Choroid plexus epithelial cell (primary cell): ENCODE measurements at regions not wholly inside any gene's neighbourhood (a gene's known extent, or its start where the extent isn't known, plus 50 kb on each side); places are given as distances from the start of the nearest gene placed in this dataset.

ENCODE experiments used
- DNase-seq: peaks from one replicate; pipeline ENCODE4 v3.0.0-alpha.2; 2010; ENCODE audit warnings: low read depth
- H3K4me3 ChIP-seq: 2 replicates; pipeline ENCODE4 v1.5.1; 2011; ENCODE audit warnings: low read depth, mild to moderate bottlenecking, control low read depth, low read length, moderate library complexity
- CTCF ChIP-seq: conservative IDR thresholded peaks from 2 replicates; pipeline ENCODE4 v1.5.1; 2011; ENCODE audit warnings: low read depth, mild to moderate bottlenecking, control low read depth, inconsistent platforms, low read length, moderate library complexity

DNA sequence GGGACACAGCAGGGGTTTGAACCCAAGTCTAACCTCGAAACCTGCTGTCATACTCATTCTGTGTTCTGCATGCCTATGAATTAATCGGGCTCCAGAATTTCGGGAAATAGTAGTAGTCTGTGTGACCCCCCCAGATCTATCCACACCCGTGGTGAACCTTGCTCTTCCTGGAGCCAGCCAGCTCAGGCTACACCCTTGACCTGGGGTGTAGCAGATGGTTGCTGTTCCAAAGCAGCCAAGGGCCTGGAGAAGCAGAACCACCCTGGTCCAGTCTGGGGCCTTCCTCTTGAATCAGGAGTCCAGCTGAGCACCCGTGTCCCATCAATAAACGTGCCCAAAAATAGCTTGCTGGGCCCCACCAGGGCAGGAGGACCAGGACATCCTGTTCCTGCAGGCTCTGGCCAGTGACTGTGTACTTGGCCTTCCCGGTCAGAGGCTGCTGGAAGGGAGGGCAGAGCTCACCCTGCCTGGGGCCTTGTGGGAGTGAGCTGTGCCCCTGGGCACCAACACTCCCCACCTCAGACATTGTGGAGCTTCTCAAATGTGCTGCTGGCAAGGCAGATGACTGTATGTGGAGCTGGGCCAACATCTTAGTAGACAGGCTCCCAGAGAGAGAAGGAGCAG lies 101.2 kb upstream of the ZNF716 start:
- no peak for TF ChIP-seq CTCF
- no peak overlapping the region for H3K4me3 ChIP-seq
- no peak for DNase-seq

- DNase-seq, result no peak
- no peak for TF ChIP-seq CTCF
- no peak overlapping the region for H3K4me3 ChIP-seq
These were observed 95.8 kb upstream of the ZNF716 start for GRCh38 chr7:57354195-57354594.

DNA sequence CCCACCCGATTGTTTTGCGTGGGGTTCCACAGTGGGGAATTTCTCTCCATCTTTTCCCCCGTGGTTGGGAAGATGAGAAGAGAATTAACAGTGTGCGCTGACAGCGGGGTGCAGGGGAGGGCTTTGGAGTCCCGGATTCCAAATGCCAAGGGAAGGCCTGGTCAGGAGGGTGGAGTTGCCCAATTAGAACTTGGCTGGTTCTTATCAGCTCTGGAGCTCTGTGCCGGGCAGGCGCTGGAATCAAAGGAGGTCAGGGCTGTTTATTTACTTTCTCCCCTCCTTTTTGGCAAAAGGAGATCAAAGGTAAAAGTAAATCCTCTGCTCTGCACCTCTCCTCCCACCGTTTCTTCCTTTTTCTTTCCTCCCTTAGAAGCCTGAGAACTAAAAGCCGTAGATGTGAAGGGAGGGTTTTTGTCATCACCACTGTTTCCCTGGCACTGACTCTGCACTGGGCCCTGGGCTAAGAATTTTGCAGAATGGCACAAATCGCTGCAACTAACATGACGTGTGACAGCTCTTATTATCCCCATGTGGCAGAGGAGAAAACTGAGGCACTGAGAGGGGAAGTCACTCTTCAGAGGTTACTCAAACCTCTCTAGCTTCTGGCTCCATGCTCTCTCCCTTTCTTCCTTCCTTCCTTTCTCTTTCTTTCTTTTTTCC lies 95.2 kb upstream of the ZNF716 start:
- H3K4me3 ChIP-seq, result no peak overlapping the region
- DNase-seq, result no peak
- TF ChIP-seq CTCF, result no peak

- DNase-seq, result no peak
- no peak overlapping the region for H3K4me3 ChIP-seq
- no peak for TF ChIP-seq CTCF
These were observed 88.6 kb upstream of the ZNF716 start for GRCh38 chr7:57361406-57361805.

DNA sequence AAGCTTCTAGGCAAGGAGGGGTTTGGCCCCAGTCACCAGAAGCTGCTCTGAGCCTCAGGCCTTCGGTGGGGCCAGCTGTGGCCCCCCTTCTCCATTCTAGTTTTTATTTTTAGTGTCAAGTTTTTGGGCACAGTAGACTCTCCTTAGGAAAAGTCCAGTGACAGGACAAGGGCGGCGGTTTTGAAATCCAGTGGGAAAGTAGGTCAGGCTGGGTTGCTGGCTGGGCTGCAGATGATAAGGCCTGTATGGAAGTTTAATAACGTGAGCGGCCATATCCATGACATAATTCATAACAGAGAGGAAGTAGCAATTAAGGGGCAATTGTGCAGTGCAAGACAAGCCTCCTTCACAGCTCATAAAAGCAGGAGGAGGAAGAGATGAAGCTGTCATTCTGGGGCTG lies 87.1 kb upstream of the ZNF716 start:
- TF ChIP-seq CTCF, result no peak
- no peak overlapping the region for H3K4me3 ChIP-seq
- no peak for DNase-seq

DNA sequence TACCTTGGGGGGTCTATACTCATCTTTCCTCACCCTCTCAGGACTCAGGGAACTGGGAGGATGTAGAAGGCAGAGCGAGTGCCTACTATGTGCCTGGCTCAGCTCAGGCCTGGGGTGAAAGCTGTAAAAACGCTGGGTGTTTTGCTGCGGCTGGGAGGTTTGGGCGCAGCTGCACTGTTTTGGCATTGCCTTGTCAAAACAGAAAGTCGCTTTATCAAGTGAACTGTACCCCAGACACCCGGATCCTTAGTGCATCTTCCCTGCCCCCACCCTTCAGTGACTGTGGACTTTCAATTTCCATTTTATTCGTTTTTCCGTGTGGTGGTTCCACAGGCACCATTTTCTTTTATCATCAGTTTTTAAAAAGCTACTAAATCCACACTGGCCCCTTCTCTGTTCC lies 86.7 kb upstream of the ZNF716 start:
- no peak overlapping the region for H3K4me3 ChIP-seq
- no peak for DNase-seq
- TF ChIP-seq CTCF, result no peak

- DNase-seq, result no peak
- TF ChIP-seq CTCF, result no peak
- no peak overlapping the region for H3K4me3 ChIP-seq
These were observed 84.9 kb upstream of the ZNF716 start for GRCh38 chr7:57364933-57365710.
